GM18511 (cell line): ENCODE measurements at regions not wholly inside any gene's neighbourhood (a gene's known extent, or its start where the extent isn't known, plus 50 kb on each side); places are given as distances from the start of the nearest gene placed in this dataset.

ENCODE experiments used
- ATAC-seq: cut with Tn5 transposase; IDR thresholded peaks from one replicate; pipeline ENCODE4 v1.9.1; 2021; ENCODE audit warnings: mild to moderate bottlenecking, moderate library complexity; ENCODE audit not compliant: unreplicated experiment

GRCh38 chr6:109295774-109296156, 86.5 kb downstream of the CD164 start:
- ATAC-seq: no peak

GRCh38 chr6:109295109-109295773, 87.0 kb downstream of the CD164 start:
- no peak for ATAC-seq

- no peak for ATAC-seq
Measured at GRCh38 chr6:109292983-109293586, 89.2 kb downstream of the CD164 start.

GRCh38 chr6:109292420-109292819, 89.8 kb downstream of the CD164 start:
- ATAC-seq: no peak

GRCh38 chr6:109291902-109292301, 90.4 kb downstream of the CD164 start:
- ATAC-seq: no peak

- ATAC-seq: no peak
Measured at GRCh38 chr6:109290143-109290931, 91.9 kb downstream of the CD164 start.

GRCh38 chr6:109285366-109285765, 96.9 kb downstream of the CD164 start:
- no peak for ATAC-seq

- ATAC-seq: no peak
Measured at GRCh38 chr6:109284675-109285074, 97.6 kb downstream of the CD164 start.

GRCh38 chr6:109282756-109283155, 99.5 kb downstream of the CD164 start:
- no peak for ATAC-seq

- ATAC-seq: no peak
Measured at GRCh38 chr6:109279628-109280027, 102.6 kb downstream of the CD164 start.

- no peak for ATAC-seq
Measured at GRCh38 chr6:109271622-109272021, 110.6 kb downstream of the CD164 start.

GRCh38 chr6:109269953-109270517, 112.2 kb downstream of the CD164 start:
- no peak for ATAC-seq

- ATAC-seq: no peak
Measured at GRCh38 chr6:109269057-109269456, 113.2 kb downstream of the CD164 start.

- ATAC-seq: no peak
Measured at GRCh38 chr6:109265530-109265929, 116.7 kb downstream of the CD164 start.

GRCh38 chr6:109263873-109264700, 118.2 kb downstream of the CD164 start:
- ATAC-seq: no peak

- ATAC-seq: no peak
Measured at GRCh38 chr6:109262261-109262660, 120.0 kb downstream of the CD164 start.

GRCh38 chr6:109261811-109262210, 120.5 kb downstream of the CD164 start:
- ATAC-seq: no peak

- ATAC-seq: no peak
Measured at GRCh38 chr6:109260701-109261100, 121.6 kb downstream of the CD164 start.

GRCh38 chr6:109260126-109260525, 122.1 kb downstream of the CD164 start:
- no peak for ATAC-seq

GRCh38 chr6:109258129-109258528, 124.1 kb downstream of the CD164 start:
- ATAC-seq: no peak

GRCh38 chr6:109257494-109257893, 124.8 kb downstream of the CD164 start:
- ATAC-seq: no peak
